ENCODE measurements at regions not wholly inside any gene's neighbourhood (a gene's known extent, or its start where the extent isn't known, plus 50 kb on each side); places are given as distances from the start of the nearest gene placed in this dataset.

DNA sequence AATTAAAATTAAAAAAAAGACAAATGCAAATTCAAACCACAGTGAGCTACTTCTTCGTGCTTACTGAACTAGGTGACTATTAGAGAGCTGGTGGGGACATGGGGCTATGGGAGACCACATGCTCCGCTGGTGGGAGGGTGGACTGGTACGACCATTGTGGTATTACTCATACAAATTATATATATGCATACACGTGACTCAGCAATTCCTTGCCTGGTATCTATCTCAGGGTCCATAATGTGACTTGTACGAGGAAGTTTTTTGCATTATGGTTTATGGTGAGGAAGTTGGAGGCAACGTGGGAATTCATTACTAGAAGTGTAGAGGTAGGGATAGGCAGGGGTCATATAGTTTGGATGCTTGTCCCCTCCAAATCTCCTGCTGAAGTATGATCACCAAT, 1112.7 kb downstream of the TYW1 start:
- no peak overlapping the region for H3K4me3 ChIP-seq (ENCODE audit: low read length in 2 of 2)
- no peaks in the 10 kb centered on the region for H3K4me1 Mint-ChIP-seq
- CTCF ChIA-PET (ENCODE audit: partially characterized antibody): no interaction called here
- no peak overlapping the region for H3K27ac ChIP-seq (ENCODE audit: low read depth, low read length)
- no peaks in the 10 kb centered on the region for H3K36me3 Mint-ChIP-seq
- POLR2A ChIA-PET (ENCODE audit: partially characterized antibody): no interaction called here
- H3K27me3 ChIP-seq (ENCODE audit: insufficient read depth, low read length): no peaks in the 10 kb centered on the region
- no peak for DNase-seq
- H3K4me3 Mint-ChIP-seq: no peak overlapping the region
- no peak overlapping the region for H3K27ac Mint-ChIP-seq
- H3K9me3 ChIP-seq (ENCODE audit: control insufficient read depth in 1 of 2, low read length in 2 of 2): peaks cover 0 to 4% of the 10 kb centered on the region in 2 donors
- H3K4me1 ChIP-seq (ENCODE audit: insufficient read depth, low read length): no peaks in the 10 kb centered on the region
- intact Hi-C loops (cut with micrococcal nuclease): no loop called here
- H3K36me3 ChIP-seq (ENCODE audit: insufficient read depth, low read length): no peaks in the 10 kb centered on the region
- no peaks in the 10 kb centered on the region for H3K27me3 Mint-ChIP-seq
- peaks cover 0 to 20% (median 7%) of the 10 kb centered on the region in 8 donors for H3K9me3 Mint-ChIP-seq

DNA sequence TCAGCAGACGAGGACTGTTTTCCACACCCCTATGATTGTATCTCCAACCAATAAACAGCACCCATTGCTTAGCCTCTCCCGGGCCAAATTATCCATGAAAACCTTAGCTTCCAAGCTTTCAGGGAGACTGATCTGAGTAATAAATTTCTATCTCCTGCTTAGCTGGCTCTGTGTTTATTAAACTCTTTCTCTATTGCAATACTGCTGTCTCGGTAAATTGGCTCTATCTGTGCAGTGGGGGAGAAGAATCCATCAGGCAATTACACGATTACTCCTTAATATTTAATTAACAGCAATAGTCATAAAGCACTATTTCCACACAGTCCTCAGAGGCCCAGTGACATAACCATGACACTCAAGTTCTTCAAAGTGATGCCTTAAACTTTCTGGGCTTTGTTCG, 1122.8 kb downstream of the TYW1 start:
- POLR2A ChIA-PET (ENCODE audit: partially characterized antibody): no interaction called here
- H3K27me3 Mint-ChIP-seq: peaks cover 0 to 1% of the 10 kb centered on the region in 2 donors

GRCh38 chr7:68121056-68121455, 1124.4 kb downstream of the TYW1 start:
- Histone ChIP-seq H3K27ac (ENCODE audit: low read depth, low read length) (no peak overlapping the region), H3K9me3 (ENCODE audit: control insufficient read depth in 1 of 2, low read length in 2 of 2) (peaks cover 0 to 4% of the 10 kb centered on the region in 2 donors), H3K27me3 (ENCODE audit: insufficient read depth, low read length) (no peaks in the 10 kb centered on the region), H3K36me3 (ENCODE audit: insufficient read depth, low read length) (no peaks in the 10 kb centered on the region), H3K4me1 (ENCODE audit: insufficient read depth, low read length) (no peaks in the 10 kb centered on the region), H3K4me3 (ENCODE audit: low read length in 2 of 2) (no peak overlapping the region)
- ChIA-PET CTCF (ENCODE audit: partially characterized antibody) (no interaction called here), POLR2A (ENCODE audit: partially characterized antibody) (no interaction called here)
- Mint-ChIP-seq H3K4me3 (no peak overlapping the region), H3K27ac (no peak overlapping the region), H3K9me3 (peaks cover 12 to 48% (median 32%) of the 10 kb centered on the region in 8 donors), H3K27me3 (peaks cover 0 to 1% of the 10 kb centered on the region in 2 donors), H3K4me1 (no peaks in the 10 kb centered on the region), H3K36me3 (peaks cover 0 to 4% of the 10 kb centered on the region in 2 donors)
- intact Hi-C loops (cut with micrococcal nuclease): no loop called here
- no peak for DNase-seq

More for the DNA sequence above, 1122.8 kb downstream of the TYW1 start:
- H3K27ac ChIP-seq (ENCODE audit: low read depth, low read length): no peak overlapping the region
- H3K36me3 Mint-ChIP-seq: peaks cover 0 to 4% of the 10 kb centered on the region in 2 donors
- CTCF ChIA-PET (ENCODE audit: partially characterized antibody): no interaction called here
- no peaks in the 10 kb centered on the region for H3K36me3 ChIP-seq (ENCODE audit: insufficient read depth, low read length)
- H3K4me3 Mint-ChIP-seq: no peak overlapping the region
- no peak for DNase-seq
- H3K9me3 Mint-ChIP-seq: peaks cover 11 to 50% (median 31%) of the 10 kb centered on the region in 8 donors
- H3K4me1 ChIP-seq (ENCODE audit: insufficient read depth, low read length): no peaks in the 10 kb centered on the region
- peaks cover 0 to 4% of the 10 kb centered on the region in 2 donors for H3K9me3 ChIP-seq (ENCODE audit: control insufficient read depth in 1 of 2, low read length in 2 of 2)
- peak overlapping the region in 1 of 7 donors; percentile 15 for H3K27ac Mint-ChIP-seq
- intact Hi-C loops (cut with micrococcal nuclease): no loop called here
- H3K4me3 ChIP-seq (ENCODE audit: low read length in 2 of 2): no peak overlapping the region
- no peaks in the 10 kb centered on the region for H3K27me3 ChIP-seq (ENCODE audit: insufficient read depth, low read length)
- H3K4me1 Mint-ChIP-seq: no peaks in the 10 kb centered on the region

- ChIA-PET CTCF (ENCODE audit: partially characterized antibody) (no interaction called here), POLR2A (ENCODE audit: partially characterized antibody) (no interaction called here)
- Mint-ChIP-seq H3K4me1 (no peaks in the 10 kb centered on the region), H3K27ac (no peak overlapping the region), H3K36me3 (peaks cover 0 to 4% of the 10 kb centered on the region in 2 donors), H3K9me3 (peaks cover 14 to 45% (median 32%) of the 10 kb centered on the region in 8 donors), H3K4me3 (no peak overlapping the region), H3K27me3 (peaks cover 0 to 1% of the 10 kb centered on the region in 2 donors)
- Histone ChIP-seq H3K4me1 (ENCODE audit: insufficient read depth, low read length) (no peaks in the 10 kb centered on the region), H3K27me3 (ENCODE audit: insufficient read depth, low read length) (no peaks in the 10 kb centered on the region), H3K9me3 (ENCODE audit: control insufficient read depth in 1 of 2, low read length in 2 of 2) (peaks cover 0 to 4% of the 10 kb centered on the region in 2 donors), H3K27ac (ENCODE audit: low read depth, low read length) (no peak overlapping the region), H3K36me3 (ENCODE audit: insufficient read depth, low read length) (no peaks in the 10 kb centered on the region), H3K4me3 (ENCODE audit: low read length in 2 of 2) (no peak overlapping the region)
- DNase-seq: no peak
- intact Hi-C loops (cut with micrococcal nuclease): no loop called here
Observed at GRCh38 chr7:68121655-68122054, 1125.0 kb downstream of the TYW1 start.

DNA sequence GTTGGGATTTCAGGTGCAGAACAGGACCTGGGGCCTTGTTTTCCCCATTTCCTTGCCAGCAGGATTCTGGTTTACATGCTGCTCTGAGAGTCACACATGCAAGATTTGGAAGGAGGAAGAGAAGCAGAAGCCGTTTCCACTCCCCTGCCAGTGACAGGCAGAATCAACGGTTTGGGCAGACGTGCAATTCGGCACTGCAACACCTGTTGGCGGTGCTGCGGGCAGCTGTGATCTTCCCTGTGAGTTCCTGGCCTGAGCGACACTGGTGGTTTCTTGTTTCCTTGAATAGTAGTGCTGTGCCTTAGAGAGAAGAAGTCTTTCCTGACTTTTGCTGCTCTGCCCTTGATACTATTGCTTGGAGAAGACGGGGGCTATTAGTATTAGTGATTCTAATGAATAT, 1126.2 kb downstream of the TYW1 start:
- Histone ChIP-seq H3K4me1 (ENCODE audit: insufficient read depth, low read length) (no peaks in the 10 kb centered on the region), H3K4me3 (ENCODE audit: low read length in 2 of 2) (no peak overlapping the region), H3K27me3 (ENCODE audit: insufficient read depth, low read length) (no peaks in the 10 kb centered on the region), H3K27ac (ENCODE audit: low read depth, low read length) (no peak overlapping the region), H3K9me3 (ENCODE audit: control insufficient read depth in 1 of 2, low read length in 2 of 2) (peaks cover 0 to 4% of the 10 kb centered on the region in 2 donors), H3K36me3 (ENCODE audit: insufficient read depth, low read length) (no peaks in the 10 kb centered on the region)
- H3K27me3 Mint-ChIP-seq: peaks cover 0 to 1% of the 10 kb centered on the region in 2 donors
- POLR2A ChIA-PET (ENCODE audit: partially characterized antibody): no interaction called here
- H3K36me3 Mint-ChIP-seq: peaks cover 0 to 4% of the 10 kb centered on the region in 2 donors
- CTCF ChIA-PET (ENCODE audit: partially characterized antibody): no interaction called here
- no peak overlapping the region for H3K4me3 Mint-ChIP-seq
- intact Hi-C loops (cut with micrococcal nuclease): no loop called here
- H3K27ac Mint-ChIP-seq: no peak overlapping the region
- no peaks in the 10 kb centered on the region for H3K4me1 Mint-ChIP-seq
- peaks cover 14 to 42% (median 28%) of the 10 kb centered on the region in 8 donors for H3K9me3 Mint-ChIP-seq
- DNase-seq: no peak

GRCh38 chr7:68125168-68125567, 1128.5 kb downstream of the TYW1 start:
- CTCF ChIA-PET (ENCODE audit: partially characterized antibody): no interaction called here
- H3K4me3 Mint-ChIP-seq: no peak overlapping the region
- H3K36me3 ChIP-seq (ENCODE audit: insufficient read depth, low read length): no peaks in the 10 kb centered on the region
- POLR2A ChIA-PET (ENCODE audit: partially characterized antibody): no interaction called here
- intact Hi-C loops (cut with micrococcal nuclease): no loop called here
- peaks cover 4 to 23% (median 12%) of the 10 kb centered on the region in 8 donors for H3K9me3 Mint-ChIP-seq
- H3K27ac ChIP-seq (ENCODE audit: low read depth, low read length): no peak overlapping the region
- peaks cover 0 to 1% of the 10 kb centered on the region in 2 donors for H3K9me3 ChIP-seq (ENCODE audit: control insufficient read depth in 1 of 2, low read length in 2 of 2)
- H3K4me3 ChIP-seq (ENCODE audit: low read length in 2 of 2): no peak overlapping the region
- no peak for DNase-seq
- no peaks in the 10 kb centered on the region for H3K27me3 ChIP-seq (ENCODE audit: insufficient read depth, low read length)
- no peak overlapping the region for H3K27ac Mint-ChIP-seq
- H3K27me3 Mint-ChIP-seq: peaks cover 0 to 1% of the 10 kb centered on the region in 2 donors
- H3K36me3 Mint-ChIP-seq: no peaks in the 10 kb centered on the region
- no peaks in the 10 kb centered on the region for H3K4me1 Mint-ChIP-seq
- no peaks in the 10 kb centered on the region for H3K4me1 ChIP-seq (ENCODE audit: insufficient read depth, low read length)

- Histone ChIP-seq H3K9me3 (ENCODE audit: control insufficient read depth in 1 of 2, low read length in 2 of 2) (no peaks in the 10 kb centered on the region), H3K27me3 (ENCODE audit: insufficient read depth, low read length) (no peaks in the 10 kb centered on the region), H3K4me3 (ENCODE audit: low read length in 2 of 2) (no peak overlapping the region), H3K36me3 (ENCODE audit: insufficient read depth, low read length) (no peaks in the 10 kb centered on the region), H3K27ac (ENCODE audit: low read depth, low read length) (no peak overlapping the region), H3K4me1 (ENCODE audit: insufficient read depth, low read length) (no peaks in the 10 kb centered on the region)
- intact Hi-C loops (cut with micrococcal nuclease): no loop called here
- no peaks in the 10 kb centered on the region for H3K4me1 Mint-ChIP-seq
- POLR2A ChIA-PET (ENCODE audit: partially characterized antibody): no interaction called here
- peaks cover 0 to 17% (median 7%) of the 10 kb centered on the region in 8 donors for H3K9me3 Mint-ChIP-seq
- CTCF ChIA-PET (ENCODE audit: partially characterized antibody): no interaction called here
- H3K27ac Mint-ChIP-seq: no peak overlapping the region
- no peaks in the 10 kb centered on the region for H3K27me3 Mint-ChIP-seq
- no peak overlapping the region for H3K4me3 Mint-ChIP-seq
- H3K36me3 Mint-ChIP-seq: no peaks in the 10 kb centered on the region
- no peak for DNase-seq
Observed at GRCh38 chr7:68133045-68133444, 1136.4 kb downstream of the TYW1 start.

DNA sequence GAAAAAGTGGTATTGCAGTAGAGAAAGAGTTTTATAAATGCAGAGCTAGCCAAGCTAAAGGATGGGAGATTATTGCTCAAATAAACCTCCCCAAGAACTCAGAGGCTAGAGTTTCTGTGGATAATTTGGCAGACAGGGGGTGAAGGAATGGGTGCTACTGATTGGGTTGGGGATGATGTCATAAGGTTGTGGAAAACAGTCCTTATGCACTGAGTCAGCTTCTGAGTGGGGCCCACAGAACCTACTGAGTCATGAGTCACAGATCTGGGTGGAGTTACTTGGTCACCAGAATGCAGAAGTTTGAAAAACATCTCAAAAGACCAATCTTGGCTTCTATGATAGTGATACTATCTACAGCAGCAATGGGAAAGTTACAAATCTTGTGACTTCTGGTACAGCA, 1146.7 kb downstream of the TYW1 start:
- Mint-ChIP-seq H3K36me3 (no peaks in the 10 kb centered on the region), H3K9me3 (peaks cover 0 to 45% (median 27%) of the 10 kb centered on the region in 8 donors), H3K4me1 (no peaks in the 10 kb centered on the region), H3K27me3 (no peaks in the 10 kb centered on the region), H3K27ac (no peak overlapping the region), H3K4me3 (no peak overlapping the region)
- H3K27ac ChIP-seq (ENCODE audit: low read depth, low read length): no peak overlapping the region
- POLR2A ChIA-PET (ENCODE audit: partially characterized antibody): no interaction called here
- no peaks in the 10 kb centered on the region for H3K4me1 ChIP-seq (ENCODE audit: insufficient read depth, low read length)
- no peaks in the 10 kb centered on the region for H3K27me3 ChIP-seq (ENCODE audit: insufficient read depth, low read length)
- DNase-seq: no peak
- CTCF ChIA-PET (ENCODE audit: partially characterized antibody): no interaction called here
- intact Hi-C loops (cut with micrococcal nuclease): no loop called here
- H3K4me3 ChIP-seq (ENCODE audit: low read length in 2 of 2): no peak overlapping the region
- H3K36me3 ChIP-seq (ENCODE audit: insufficient read depth, low read length): no peaks in the 10 kb centered on the region
- no peaks in the 10 kb centered on the region for H3K9me3 ChIP-seq (ENCODE audit: control insufficient read depth in 1 of 2, low read length in 2 of 2)
